Fibroblast of skin of left biceps (primary cell): ENCODE measurements at regions not wholly inside any gene's neighbourhood (a gene's known extent, or its start where the extent isn't known, plus 50 kb on each side); places are given as distances from the start of the nearest gene placed in this dataset.

Experiments used
- DNase-seq, 2 experiments: peaks; one replicate each; pipeline ENCODE4 v3.0.0-alpha.2; 2013; ENCODE audit warnings: low read depth in 2 of 2

GRCh38 chr15:69530991-69531664, 78.5 kb downstream of the RPLP1 start:
- DNase-seq, result no peak

GRCh38 chr15:69531665-69532027, 79.0 kb downstream of the RPLP1 start:
- DNase-seq, result no peak

- DNase-seq, result no peak
Observed at GRCh38 chr15:69532066-69532465, 79.4 kb downstream of the RPLP1 start.

GRCh38 chr15:69532856-69533255, 80.2 kb downstream of the RPLP1 start:
- no peak for DNase-seq

- DNase-seq, result no peak
Observed at GRCh38 chr15:69533522-69533921, 80.9 kb downstream of the RPLP1 start.

GRCh38 chr15:69535101-69535638, 82.6 kb downstream of the RPLP1 start:
- DNase-seq, result peak; percentile 36 to 37

- no peak for DNase-seq
Observed at GRCh38 chr15:69535998-69536397, 83.4 kb downstream of the RPLP1 start.

- DNase-seq, result no peak
Observed at GRCh38 chr15:69536726-69537512, 84.3 kb downstream of the RPLP1 start.

- no peak for DNase-seq
Observed at GRCh38 chr15:69537901-69538300, 85.3 kb downstream of the RPLP1 start.

GRCh38 chr15:69538379-69538778, 85.8 kb downstream of the RPLP1 start:
- DNase-seq, result no peak

GRCh38 chr15:69539345-69539744, 86.7 kb downstream of the RPLP1 start:
- no peak for DNase-seq

GRCh38 chr15:69540622-69541021, 88.0 kb downstream of the RPLP1 start:
- no peak for DNase-seq

GRCh38 chr15:69542028-69542427, 89.4 kb downstream of the RPLP1 start:
- no peak for DNase-seq

- DNase-seq, result no peak
Observed at GRCh38 chr15:69543681-69544364, 91.2 kb downstream of the RPLP1 start.

- no peak for DNase-seq
Observed at GRCh38 chr15:69544365-69545113, 91.9 kb downstream of the RPLP1 start.

- no peak for DNase-seq
Observed at GRCh38 chr15:69546182-69546581, 93.6 kb downstream of the RPLP1 start.

- DNase-seq, result no peak
Observed at GRCh38 chr15:69548395-69549180, 96.0 kb downstream of the RPLP1 start.

- DNase-seq, result no peak
Observed at GRCh38 chr15:69551391-69552056, 98.9 kb downstream of the RPLP1 start.

- DNase-seq, result no peak
Observed at GRCh38 chr15:69552057-69552815, 99.6 kb downstream of the RPLP1 start.

GRCh38 chr15:69553686-69554085, 101.1 kb downstream of the RPLP1 start:
- no peak for DNase-seq
